ENCODE measurements at regions not wholly inside any gene's neighbourhood (a gene's known extent, or its start where the extent isn't known, plus 50 kb on each side); places are given as distances from the start of the nearest gene placed in this dataset.

DNA sequence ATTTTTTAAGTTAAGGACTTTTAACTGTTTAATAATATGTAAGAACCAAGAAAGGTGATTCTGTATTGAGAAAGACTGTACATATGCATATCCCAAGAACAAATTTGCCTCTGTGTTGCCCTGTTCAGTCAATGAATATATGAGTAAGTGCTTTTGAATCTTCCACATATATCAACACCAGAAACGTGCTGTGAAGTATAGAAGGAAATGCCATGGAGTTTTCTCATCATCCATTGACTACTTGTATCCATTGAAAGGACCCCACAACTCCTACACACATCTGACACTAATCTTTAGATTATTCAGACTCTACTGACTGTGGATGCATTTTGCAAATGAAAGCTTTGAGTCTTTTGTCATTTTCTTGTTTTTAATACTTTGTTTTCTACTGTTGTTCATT, 366.9 kb downstream of the S1PR1 start:
- TF ChIP-seq CTCF (IDR thresholded peaks at IDR 0.05) (no peak), POLR2A (IDR thresholded peaks at IDR 0.05) (no peak)
